T-helper 1 cell treated with Interleukin-12 subunit alpha and Interleukin-12 subunit beta and Interleukin-4 antibody, amounts not matched to agents 30 μg/mL and 1 μg/mL, for 36 hours (primary cell): ENCODE measurements at regions not wholly inside any gene's neighbourhood (a gene's known extent, or its start where the extent isn't known, plus 50 kb on each side); places are given as distances from the start of the nearest gene placed in this dataset.
"Not testable (repeated sequence)": the region's sequence is repeated elsewhere in the genome, so short reads cannot be mapped to it uniquely, and the experiment has no call there.

ENCODE experiments used
- H3K27ac Mint-ChIP-seq: one replicate; pipeline ENCODE4 v1.8.0; 2021; ENCODE audit warnings: mild to moderate bottlenecking, mixed read lengths
- H3K27me3 Mint-ChIP-seq: one replicate; pipeline ENCODE4 v1.8.0; 2021; ENCODE audit warnings: low read depth, mixed read lengths
- H3K36me3 Mint-ChIP-seq: one replicate; pipeline ENCODE4 v1.8.0; 2021; ENCODE audit warnings: low read depth, mixed read lengths
- H3K4me1 Mint-ChIP-seq: one replicate; pipeline ENCODE4 v1.8.0; 2021; ENCODE audit warnings: low read depth, mixed read lengths
- H3K4me3 Mint-ChIP-seq: one replicate; pipeline ENCODE4 v1.8.0; 2021; ENCODE audit warnings: mild to moderate bottlenecking, moderate library complexity, mixed read lengths
- H3K9me3 Mint-ChIP-seq: one replicate; pipeline ENCODE4 v1.8.0; 2021; ENCODE audit warnings: mixed read lengths

GRCh38 chr9:31364171-31364570 is 1020.3 kb upstream of the ACO1 start:
- H3K9me3 Mint-ChIP-seq, result no peaks in the 10 kb centered on the region
- H3K4me3 Mint-ChIP-seq, result no peak overlapping the region
- no peaks in the 10 kb centered on the region for H3K36me3 Mint-ChIP-seq
- no peaks in the 10 kb centered on the region for H3K27me3 Mint-ChIP-seq
- H3K4me1 Mint-ChIP-seq, result no peaks in the 10 kb centered on the region
- no peak overlapping the region for H3K27ac Mint-ChIP-seq

- no peak overlapping the region for H3K4me3 Mint-ChIP-seq
- H3K36me3 Mint-ChIP-seq, result no peaks in the 10 kb centered on the region
- no peaks in the 10 kb centered on the region for H3K9me3 Mint-ChIP-seq
- no peaks in the 10 kb centered on the region for H3K4me1 Mint-ChIP-seq
- H3K27ac Mint-ChIP-seq, result no peak overlapping the region
- no peaks in the 10 kb centered on the region for H3K27me3 Mint-ChIP-seq
These were observed 1011.5 kb upstream of the ACO1 start for GRCh38 chr9:31372799-31373587.

- Mint-ChIP-seq H3K27me3 (no peaks in the 10 kb centered on the region), H3K9me3 (no peaks in the 10 kb centered on the region), H3K4me3 (no peak overlapping the region), H3K36me3 (no peaks in the 10 kb centered on the region), H3K27ac (no peak overlapping the region), H3K4me1 (no peaks in the 10 kb centered on the region)
These were observed 1007.1 kb upstream of the ACO1 start for GRCh38 chr9:31377358-31377757.

GRCh38 chr9:31388660-31389059 is 995.8 kb upstream of the ACO1 start:
- Mint-ChIP-seq H3K27ac (no peak overlapping the region), H3K4me1 (peaks cover 6% of the 10 kb centered on the region), H3K27me3 (no peaks in the 10 kb centered on the region), H3K4me3 (no peak overlapping the region), H3K9me3 (no peaks in the 10 kb centered on the region), H3K36me3 (no peaks in the 10 kb centered on the region)

GRCh38 chr9:31389075-31389474 is 995.4 kb upstream of the ACO1 start:
- H3K4me1 Mint-ChIP-seq, result peaks cover 6% of the 10 kb centered on the region
- H3K4me3 Mint-ChIP-seq, result no peak overlapping the region
- no peaks in the 10 kb centered on the region for H3K36me3 Mint-ChIP-seq
- H3K9me3 Mint-ChIP-seq, result no peaks in the 10 kb centered on the region
- no peaks in the 10 kb centered on the region for H3K27me3 Mint-ChIP-seq
- H3K27ac Mint-ChIP-seq, result no peak overlapping the region

GRCh38 chr9:31390403-31391025 is 993.9 kb upstream of the ACO1 start:
- Mint-ChIP-seq H3K27ac (no peak overlapping the region), H3K4me1 (peaks cover 6% of the 10 kb centered on the region)

GRCh38 chr9:31393240-31393639 is 991.2 kb upstream of the ACO1 start:
- Mint-ChIP-seq H3K27me3 (no peaks in the 10 kb centered on the region), H3K36me3 (no peaks in the 10 kb centered on the region), H3K4me3 (no peak overlapping the region), H3K27ac (no peak overlapping the region), H3K4me1 (peaks cover 6% of the 10 kb centered on the region), H3K9me3 (no peaks in the 10 kb centered on the region)

More at GRCh38 chr9:31390403-31391025, 993.9 kb upstream of the ACO1 start:
- no peaks in the 10 kb centered on the region for H3K9me3 Mint-ChIP-seq
- H3K4me3 Mint-ChIP-seq, result no peak overlapping the region
- H3K36me3 Mint-ChIP-seq, result no peaks in the 10 kb centered on the region
- no peaks in the 10 kb centered on the region for H3K27me3 Mint-ChIP-seq

- Mint-ChIP-seq H3K4me1 (peaks cover 6% of the 10 kb centered on the region), H3K27ac (no peak overlapping the region), H3K9me3 (no peaks in the 10 kb centered on the region), H3K36me3 (no peaks in the 10 kb centered on the region), H3K27me3 (no peaks in the 10 kb centered on the region), H3K4me3 (no peak overlapping the region)
These were observed 990.4 kb upstream of the ACO1 start for GRCh38 chr9:31394015-31394473.

- H3K36me3 Mint-ChIP-seq, result no peaks in the 10 kb centered on the region
- no peak overlapping the region for H3K27ac Mint-ChIP-seq
- H3K4me1 Mint-ChIP-seq, result no peaks in the 10 kb centered on the region
- no peaks in the 10 kb centered on the region for H3K27me3 Mint-ChIP-seq
- H3K9me3 Mint-ChIP-seq, result peaks cover 10% of the 10 kb centered on the region
- H3K4me3 Mint-ChIP-seq, result no peak overlapping the region
These were observed 972.4 kb upstream of the ACO1 start for GRCh38 chr9:31412081-31412480.

- Mint-ChIP-seq H3K27me3 (no peaks in the 10 kb centered on the region), H3K4me1 (no peaks in the 10 kb centered on the region), H3K27ac (no peak overlapping the region), H3K4me3 (no peak overlapping the region), H3K9me3 (no peaks in the 10 kb centered on the region), H3K36me3 (no peaks in the 10 kb centered on the region)
These were observed 969.3 kb upstream of the ACO1 start for GRCh38 chr9:31415164-31415563.

- no peak overlapping the region for H3K27ac Mint-ChIP-seq
- H3K9me3 Mint-ChIP-seq, result no peaks in the 10 kb centered on the region
- no peaks in the 10 kb centered on the region for H3K27me3 Mint-ChIP-seq
- H3K4me1 Mint-ChIP-seq, result no peaks in the 10 kb centered on the region
- no peaks in the 10 kb centered on the region for H3K36me3 Mint-ChIP-seq
- no peak overlapping the region for H3K4me3 Mint-ChIP-seq
These were observed 966.0 kb upstream of the ACO1 start for GRCh38 chr9:31418419-31418818.

GRCh38 chr9:31443630-31444457 is 940.6 kb upstream of the ACO1 start:
- H3K36me3 Mint-ChIP-seq, H3K27me3 Mint-ChIP-seq, H3K4me1 Mint-ChIP-seq, H3K9me3 Mint-ChIP-seq, H3K4me3 Mint-ChIP-seq, H3K27ac Mint-ChIP-seq: not testable (repeated sequence)

GRCh38 chr9:31445357-31445756 is 939.1 kb upstream of the ACO1 start:
- Mint-ChIP-seq H3K4me3 (no peak overlapping the region), H3K27me3 (no peaks in the 10 kb centered on the region), H3K4me1 (peaks cover 5% of the 10 kb centered on the region), H3K27ac (no peak overlapping the region), H3K9me3 (no peaks in the 10 kb centered on the region), H3K36me3 (no peaks in the 10 kb centered on the region)

GRCh38 chr9:31445960-31446359 is 938.5 kb upstream of the ACO1 start:
- no peak overlapping the region for H3K27ac Mint-ChIP-seq
- no peak overlapping the region for H3K4me3 Mint-ChIP-seq
- H3K4me1 Mint-ChIP-seq, result peaks cover 5% of the 10 kb centered on the region
- no peaks in the 10 kb centered on the region for H3K36me3 Mint-ChIP-seq
- H3K27me3 Mint-ChIP-seq, result no peaks in the 10 kb centered on the region
- no peaks in the 10 kb centered on the region for H3K9me3 Mint-ChIP-seq

- H3K9me3 Mint-ChIP-seq, result no peaks in the 10 kb centered on the region
- H3K4me1 Mint-ChIP-seq, result no peaks in the 10 kb centered on the region
- no peak overlapping the region for H3K27ac Mint-ChIP-seq
- no peaks in the 10 kb centered on the region for H3K36me3 Mint-ChIP-seq
- no peaks in the 10 kb centered on the region for H3K27me3 Mint-ChIP-seq
- H3K4me3 Mint-ChIP-seq, result no peak overlapping the region
These were observed 917.4 kb upstream of the ACO1 start for GRCh38 chr9:31467075-31467474.
